ENCODE measurements at regions not wholly inside any gene's neighbourhood (a gene's known extent, or its start where the extent isn't known, plus 50 kb on each side); places are given as distances from the start of the nearest gene placed in this dataset.

GRCh38 chr12:67427336-67427735, 158.2 kb downstream of the CAND1 start:
- WGBS (ENCODE audit: insufficient coverage, insufficient replicate concordance, low lambda C conversion rate, missing lambda C conversion rate): 25% methylated on average over 4 of the region's 4 CpGs
- Histone ChIP-seq H3K79me2 (ENCODE audit: control insufficient read depth, insufficient read depth, low read length) (no peaks in the 10 kb centered on the region), H2AFZ (ENCODE audit: control insufficient read depth, low read depth, low read length) (no peak overlapping the region), H3K27ac (ENCODE audit: control insufficient read depth, insufficient read depth) (no peak overlapping the region), H3K4me3 (no peak overlapping the region), H3K4me1 (ENCODE audit: control insufficient read depth, insufficient read depth, low read length) (no peaks in the 10 kb centered on the region), H3K9ac (ENCODE audit: control insufficient read depth, insufficient read depth, low read length) (no peak overlapping the region), H3K27me3 (replicated peaks in 1 of 2; ENCODE audit: control insufficient read depth in 2 of 2, insufficient read depth in 2 of 2, low read length in 1 of 2) (no peaks in the 10 kb centered on the region), H3K4me2 (ENCODE audit: control insufficient read depth, insufficient read depth) (no peak overlapping the region), H3K9me3 (replicated peaks; ENCODE audit: control insufficient read depth, insufficient read depth, low read length) (no peaks in the 10 kb centered on the region), H3K36me3 (ENCODE audit: control insufficient read depth in 2 of 2, insufficient read depth in 2 of 2, low read length in 1 of 2) (no peaks in the 10 kb centered on the region), H4K20me1 (ENCODE audit: control insufficient read depth, insufficient read depth) (no peaks in the 10 kb centered on the region)
- in situ Hi-C loops (cut with MboI): no loop called here
- ChIA-PET RAD21 (ENCODE audit: unreplicated experiment) (no interaction called here), CTCF (no interaction called here), SMC1A (ENCODE audit: uncharacterized antibody, unreplicated experiment) (no interaction called here), POLR2A (no interaction called here)
- no peak for FAIRE-seq
- ATAC-seq: no peak
- no TSS peak for BruUV-seq (replicated peaks)
- TF ChIP-seq, protein P1, sequence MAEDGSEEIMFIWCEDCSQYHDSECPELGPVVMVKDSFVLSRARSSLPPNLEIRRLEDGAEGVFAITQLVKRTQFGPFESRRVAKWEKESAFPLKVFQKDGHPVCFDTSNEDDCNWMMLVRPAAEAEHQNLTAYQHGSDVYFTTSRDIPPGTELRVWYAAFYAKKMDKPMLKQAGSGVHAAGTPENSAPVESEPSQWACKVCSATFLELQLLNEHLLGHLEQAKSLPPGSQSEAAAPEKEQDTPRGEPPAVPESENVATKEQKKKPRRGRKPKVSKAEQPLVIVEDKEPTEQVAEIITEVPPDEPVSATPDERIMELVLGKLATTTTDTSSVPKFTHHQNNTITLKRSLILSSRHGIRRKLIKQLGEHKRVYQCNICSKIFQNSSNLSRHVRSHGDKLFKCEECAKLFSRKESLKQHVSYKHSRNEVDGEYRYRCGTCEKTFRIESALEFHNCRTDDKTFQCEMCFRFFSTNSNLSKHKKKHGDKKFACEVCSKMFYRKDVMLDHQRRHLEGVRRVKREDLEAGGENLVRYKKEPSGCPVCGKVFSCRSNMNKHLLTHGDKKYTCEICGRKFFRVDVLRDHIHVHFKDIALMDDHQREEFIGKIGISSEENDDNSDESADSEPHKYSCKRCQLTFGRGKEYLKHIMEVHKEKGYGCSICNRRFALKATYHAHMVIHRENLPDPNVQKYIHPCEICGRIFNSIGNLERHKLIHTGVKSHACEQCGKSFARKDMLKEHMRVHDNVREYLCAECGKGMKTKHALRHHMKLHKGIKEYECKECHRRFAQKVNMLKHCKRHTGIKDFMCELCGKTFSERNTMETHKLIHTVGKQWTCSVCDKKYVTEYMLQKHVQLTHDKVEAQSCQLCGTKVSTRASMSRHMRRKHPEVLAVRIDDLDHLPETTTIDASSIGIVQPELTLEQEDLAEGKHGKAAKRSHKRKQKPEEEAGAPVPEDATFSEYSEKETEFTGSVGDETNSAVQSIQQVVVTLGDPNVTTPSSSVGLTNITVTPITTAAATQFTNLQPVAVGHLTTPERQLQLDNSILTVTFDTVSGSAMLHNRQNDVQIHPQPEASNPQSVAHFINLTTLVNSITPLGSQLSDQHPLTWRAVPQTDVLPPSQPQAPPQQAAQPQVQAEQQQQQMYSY (CRISPR knock-in tag; IDR thresholded peaks at IDR 0.05): no peak
- no peak for TF ChIP-seq BCLAF1 (IDR thresholded peaks at IDR 0.05)
- TF ChIP-seq STAT3 (IDR thresholded peaks at IDR 0.05; ENCODE audit: low read depth, low read length): no peak
- TF ChIP-seq ZNF274 (IDR thresholded peaks at IDR 0.05; ENCODE audit: insufficient read depth, insufficient read length): no peak
- TF ChIP-seq WRNIP1 (IDR thresholded peaks at IDR 0.05; ENCODE audit: borderline replicate concordance, low read depth, low read length): no peak
- TF ChIP-seq IRF4 (IDR thresholded peaks at IDR 0.05; ENCODE audit: low read depth, low read length): no peak
- no peak for TF ChIP-seq BHLHE40 (IDR thresholded peaks at IDR 0.05; ENCODE audit: borderline replicate concordance in 1 of 2, low read depth in 2 of 2, low read length in 1 of 2)
- intact Hi-C loops (cut with micrococcal nuclease; ENCODE audit: unreplicated experiment): no loop called here
- DNase-seq (ENCODE audit: low read depth, low spot score): no peak

Measured in GM12878 (cell line).